ENCODE measurements at regions not wholly inside any gene's neighbourhood (a gene's known extent, or its start where the extent isn't known, plus 50 kb on each side); places are given as distances from the start of the nearest gene placed in this dataset.

- Histone ChIP-seq H3K4me3 (no peak overlapping the region), H3K9me3 (no peaks in the 10 kb centered on the region), H3K27me3 (no peaks in the 10 kb centered on the region), H3K27ac (no peak overlapping the region), H3K4me1 (no peaks in the 10 kb centered on the region), H3K36me3 (no peaks in the 10 kb centered on the region)
- intact Hi-C loops (cut with DNase I; ENCODE audit: low total_unique reads): no loop called here
- TF ChIP-seq POLR2AphosphoS5 (IDR thresholded peaks at IDR 0.05) (no peak), CTCF (IDR thresholded peaks at IDR 0.05) (no peak), POLR2A (IDR thresholded peaks at IDR 0.05) (no peak)
- DNase-seq (ENCODE audit: low spot score in 2 of 2): no peak
These were observed 441.9 kb downstream of the PLOD2 start for GRCh38 chr3:145719114-145719513.

- H3K27me3 ChIP-seq: no peaks in the 10 kb centered on the region
- H3K9me3 ChIP-seq: no peaks in the 10 kb centered on the region
- no peaks in the 10 kb centered on the region for H3K36me3 ChIP-seq
- H3K4me3 ChIP-seq: no peak overlapping the region
- TF ChIP-seq POLR2AphosphoS5 (IDR thresholded peaks at IDR 0.05) (no peak), CTCF (IDR thresholded peaks at IDR 0.05) (no peak), POLR2A (IDR thresholded peaks at IDR 0.05) (no peak)
- no peaks in the 10 kb centered on the region for H3K4me1 ChIP-seq
- intact Hi-C loops (cut with DNase I; ENCODE audit: low total_unique reads): no loop called here
- no peak overlapping the region for H3K27ac ChIP-seq
- DNase-seq (ENCODE audit: low spot score in 2 of 2): no peak
These were observed 439.6 kb downstream of the PLOD2 start for GRCh38 chr3:145721273-145721805.

- no peak for DNase-seq (ENCODE audit: low spot score in 2 of 2)
- Histone ChIP-seq H3K27me3 (no peaks in the 10 kb centered on the region), H3K4me1 (no peaks in the 10 kb centered on the region), H3K27ac (no peak overlapping the region), H3K36me3 (no peaks in the 10 kb centered on the region), H3K9me3 (no peaks in the 10 kb centered on the region), H3K4me3 (no peak overlapping the region)
- intact Hi-C loops (cut with DNase I; ENCODE audit: low total_unique reads): no loop called here
- TF ChIP-seq POLR2AphosphoS5 (IDR thresholded peaks at IDR 0.05) (no peak), CTCF (IDR thresholded peaks at IDR 0.05) (no peak), POLR2A (IDR thresholded peaks at IDR 0.05) (no peak)
These were observed 439.2 kb downstream of the PLOD2 start for GRCh38 chr3:145721815-145722214.

GRCh38 chr3:145727476-145727875 is 433.5 kb downstream of the PLOD2 start:
- intact Hi-C loops (cut with DNase I; ENCODE audit: low total_unique reads): no loop called here
- H3K4me3 ChIP-seq: no peak overlapping the region
- H3K4me1 ChIP-seq: no peaks in the 10 kb centered on the region
- no peaks in the 10 kb centered on the region for H3K27me3 ChIP-seq
- no peak for DNase-seq (ENCODE audit: low spot score in 2 of 2)
- H3K27ac ChIP-seq: no peak overlapping the region
- TF ChIP-seq POLR2AphosphoS5 (IDR thresholded peaks at IDR 0.05) (no peak), POLR2A (IDR thresholded peaks at IDR 0.05) (no peak), CTCF (IDR thresholded peaks at IDR 0.05) (no peak)
- H3K9me3 ChIP-seq: no peaks in the 10 kb centered on the region
- H3K36me3 ChIP-seq: no peaks in the 10 kb centered on the region

- no peak overlapping the region for H3K27ac ChIP-seq
- no peak overlapping the region for H3K4me3 ChIP-seq
- peak in 1 of 2 donors; percentile 17 for DNase-seq (ENCODE audit: low spot score in 2 of 2)
- H3K9me3 ChIP-seq: no peaks in the 10 kb centered on the region
- TF ChIP-seq POLR2A (IDR thresholded peaks at IDR 0.05): no peak
- no peak for TF ChIP-seq POLR2AphosphoS5 (IDR thresholded peaks at IDR 0.05)
- TF ChIP-seq CTCF (IDR thresholded peaks at IDR 0.05): no peak
- intact Hi-C loops (cut with DNase I; ENCODE audit: low total_unique reads): no loop called here
- no peaks in the 10 kb centered on the region for H3K36me3 ChIP-seq
- no peaks in the 10 kb centered on the region for H3K4me1 ChIP-seq
- H3K27me3 ChIP-seq: no peaks in the 10 kb centered on the region
These were observed 425.4 kb downstream of the PLOD2 start for GRCh38 chr3:145735631-145736030.

Data from breast epithelium (tissue), 4 donors.